ENCODE measurements at regions not wholly inside any gene's neighbourhood (a gene's known extent, or its start where the extent isn't known, plus 50 kb on each side); places are given as distances from the start of the nearest gene placed in this dataset.

GRCh38 chr6:98572579-98572978, 261.8 kb upstream of the POU3F2 start:
- no peak for TF ChIP-seq EZH2 (IDR thresholded peaks at IDR 0.05; ENCODE audit: borderline replicate concordance, insufficient read depth, low read depth, low read length, poor library complexity, severe bottlenecking)
- TF ChIP-seq CTCF (IDR thresholded peaks at IDR 0.05) = no peak

Data from B cell (primary cell).